RWPE2 (cell line): ENCODE measurements at regions not wholly inside any gene's neighbourhood (a gene's known extent, or its start where the extent isn't known, plus 50 kb on each side); places are given as distances from the start of the nearest gene placed in this dataset.

Experiments
- ATAC-seq: fragments of 200-7000 bp; cut with Tn5 transposase; 3 replicates; pipeline ENCODE4 v1.9.1; 2021; ENCODE audit warnings: low read depth
- DNase-seq: peaks from one replicate; pipeline ENCODE4 v3.0.0-alpha.2; 2020; ENCODE audit warnings: low spot score
- H3K27ac ChIP-seq: fragments of 450-650 bp; 2 replicates; pipeline ENCODE4 v1.5.1; 2017; ENCODE audit warnings: mild to moderate bottlenecking; ENCODE audit not compliant: poor library complexity, severe bottlenecking
- H3K27me3 ChIP-seq: fragments of 250-450 bp; sonication (Bioruptor Pico); 2 replicates; pipeline ENCODE4 v1.5.1; 2021; ENCODE audit warnings: mild to moderate bottlenecking, moderate library complexity; ENCODE audit not compliant: insufficient read depth, poor library complexity, severe bottlenecking
- H3K36me3 ChIP-seq: fragments of 250-450 bp; sonication (Bioruptor Pico); 2 replicates; pipeline ENCODE4 v1.5.1; 2020; ENCODE audit warnings: low read depth, mild to moderate bottlenecking, moderate library complexity
- H3K4me1 ChIP-seq: fragments of 250-450 bp; sonication (Bioruptor Pico); 2 replicates; pipeline ENCODE4 v1.5.1; 2021; ENCODE audit warnings: mild to moderate bottlenecking, moderate library complexity; ENCODE audit not compliant: insufficient read depth, poor library complexity, severe bottlenecking
- H3K4me3 ChIP-seq: fragments of 250-450 bp; sonication (Bioruptor Pico); 2 replicates; pipeline ENCODE4 v1.5.1; 2021; ENCODE audit warnings: mild to moderate bottlenecking, moderate library complexity; ENCODE audit not compliant: severe bottlenecking
- H3K9me3 ChIP-seq: fragments of 250-450 bp; sonication (Bioruptor Pico); 2 replicates; pipeline ENCODE4 v1.5.1; 2021; ENCODE audit warnings: mild to moderate bottlenecking, moderate library complexity; ENCODE audit not compliant: severe bottlenecking
- CTCF ChIP-seq: fragments of 450-650 bp; IDR thresholded peaks from one replicate; pipeline ENCODE4 v1.5.1; 2017; ENCODE audit warnings: mild to moderate bottlenecking, moderate library complexity; ENCODE audit not compliant: poor library complexity, severe bottlenecking

GRCh38 chrX:68950937-68951336 lies 122.1 kb downstream of the EFNB1 start:
- H3K4me3 ChIP-seq = no peak overlapping the region
- DNase-seq (no peak), ATAC-seq (no peak)
- H3K27me3 ChIP-seq = no peaks in the 10 kb centered on the region
- no peaks in the 10 kb centered on the region for H3K4me1 ChIP-seq
- no peak overlapping the region for H3K27ac ChIP-seq
- H3K9me3 ChIP-seq = no peaks in the 10 kb centered on the region
- H3K36me3 ChIP-seq = no peaks in the 10 kb centered on the region
- no peak for TF ChIP-seq CTCF

GRCh38 chrX:68947882-68948605 lies 119.2 kb downstream of the EFNB1 start:
- DNase-seq (no peak), ATAC-seq (no peak)
- TF ChIP-seq CTCF = no peak
- no peaks in the 10 kb centered on the region for H3K36me3 ChIP-seq
- H3K27me3 ChIP-seq = no peaks in the 10 kb centered on the region
- H3K4me1 ChIP-seq = peaks cover 8% of the 10 kb centered on the region
- no peak overlapping the region for H3K27ac ChIP-seq
- H3K4me3 ChIP-seq = no peak overlapping the region
- no peaks in the 10 kb centered on the region for H3K9me3 ChIP-seq

- peak; percentile 10 for TF ChIP-seq CTCF
- Histone ChIP-seq H3K27ac (peak overlapping the region; percentile 35), H3K27me3 (no peaks in the 10 kb centered on the region), H3K36me3 (no peaks in the 10 kb centered on the region), H3K4me3 (no peak overlapping the region), H3K4me1 (peaks cover 8% of the 10 kb centered on the region), H3K9me3 (no peaks in the 10 kb centered on the region)
- ATAC-seq = peak; percentile 73
- no peak for DNase-seq
Measured at GRCh38 chrX:68945603-68946228, 116.9 kb downstream of the EFNB1 start.

GRCh38 chrX:68945081-68945602 lies 116.3 kb downstream of the EFNB1 start:
- H3K4me3 ChIP-seq = no peak overlapping the region
- no peaks in the 10 kb centered on the region for H3K9me3 ChIP-seq
- peaks cover 8% of the 10 kb centered on the region for H3K4me1 ChIP-seq
- no peak for TF ChIP-seq CTCF
- H3K27ac ChIP-seq = peak overlapping the region; percentile 35
- DNase-seq (no peak), ATAC-seq (no peak)
- no peaks in the 10 kb centered on the region for H3K27me3 ChIP-seq
- no peaks in the 10 kb centered on the region for H3K36me3 ChIP-seq

GRCh38 chrX:68944211-68944610 lies 115.4 kb downstream of the EFNB1 start:
- ATAC-seq (no peak), DNase-seq (no peak)
- no peaks in the 10 kb centered on the region for H3K9me3 ChIP-seq
- H3K4me1 ChIP-seq = peaks cover 8% of the 10 kb centered on the region
- H3K4me3 ChIP-seq = no peak overlapping the region
- no peaks in the 10 kb centered on the region for H3K27me3 ChIP-seq
- H3K27ac ChIP-seq = no peak overlapping the region
- no peak for TF ChIP-seq CTCF
- H3K36me3 ChIP-seq = no peaks in the 10 kb centered on the region
